ENCODE measurements at regions not wholly inside any gene's neighbourhood (a gene's known extent, or its start where the extent isn't known, plus 50 kb on each side); places are given as distances from the start of the nearest gene placed in this dataset.

GRCh38 chr6:141326925-141327324, 805.8 kb upstream of the GJE1 start:
- TF ChIP-seq CTCF (IDR thresholded peaks at IDR 0.05; ENCODE audit: low read length) (no peak), EZH2 (IDR thresholded peaks at IDR 0.05; ENCODE audit: borderline replicate concordance, low read length) (no peak)
